Endothelial cell of umbilical vein (primary cell): ENCODE measurements at regions not wholly inside any gene's neighbourhood (a gene's known extent, or its start where the extent isn't known, plus 50 kb on each side); places are given as distances from the start of the nearest gene placed in this dataset.

Experiments used
- BruUV-seq: library from RNA; stranded (reverse); fragments of 400-500 nt; replicated peaks from 2 replicates; lab custom pipeline; 2021; lab: Mats Ljungman, UMichigan
- CTCF ChIA-PET: fragments of 300-600, 350-600 bp; sonication (Branson Sonifier 250); formaldehyde crosslinking; loops from one replicate; lab custom pipeline; 2021; ENCODE audit warnings: antibody characterized with exemption, inconsistent platforms; lab: Charles Lee
- POLR2A ChIA-PET: fragments of 300-600, 350-600 bp; sonication (Branson Sonifier 250); formaldehyde crosslinking; loops from one replicate; lab custom pipeline; 2021; ENCODE audit warnings: antibody characterized with exemption, inconsistent platforms; lab: Charles Lee
- DNase-seq: peaks from one replicate; pipeline ENCODE4 v3.0.0-alpha.2; 2011; ENCODE audit warnings: low read depth, low spot score
- FAIRE-seq: peaks from 2 replicates; lab custom pipeline; 2011; peaks lifted over from hg19 to GRCh38; lab: Jason Lieb, UNC
- H2AFZ ChIP-seq: 2 replicates; pipeline ENCODE4 v1.6.0; 2012; ENCODE audit warnings: low read depth, low read length, control low read depth, inconsistent platforms
- H3K27ac ChIP-seq: 2 replicates; pipeline ENCODE4 v1.5.1; 2011; ENCODE audit warnings: low read depth, mild to moderate bottlenecking, control low read depth, low read length, moderate library complexity; ENCODE audit not compliant: insufficient read depth
- H3K27me3 ChIP-seq, 2 experiments: 2 replicates each; pipeline versions ENCODE4 v1.6.0 to v1.6.1; 2011; ENCODE audit warnings: low read length in 2 of 2, mixed read lengths in 1 of 2; ENCODE audit not compliant: control insufficient read depth in 2 of 2, insufficient read depth in 2 of 2
- H3K36me3 ChIP-seq, 2 experiments: 2 replicates in 1 of 2; 3 replicates in 1 of 2; pipeline ENCODE4 v1.5.1; 2011; ENCODE audit warnings: low read length in 2 of 2, mild to moderate bottlenecking in 1 of 2, moderate library complexity in 1 of 2; ENCODE audit not compliant: control insufficient read depth in 2 of 2, insufficient read depth in 2 of 2; ENCODE audit errors: extremely low read depth in 1 of 2
- H3K4me1 ChIP-seq: 3 replicates; pipeline ENCODE4 v1.5.1; 2011; ENCODE audit warnings: mild to moderate bottlenecking, low read length; ENCODE audit not compliant: control insufficient read depth, insufficient read depth; ENCODE audit errors: extremely low read depth
- H3K4me2 ChIP-seq: 2 replicates; pipeline ENCODE4 v1.6.1; 2011; ENCODE audit warnings: low read length, control low read depth, mixed read lengths; ENCODE audit not compliant: insufficient read depth
- H3K4me3 ChIP-seq, 3 experiments: fragments of 200-600 bp in 1 of 3; sonication (generic), shearing (Covaris generic) in 1 of 3; replicated peaks in 1 of 3; 2 replicates each; pipeline ENCODE4 v1.5.1; 2011 to 2016; ENCODE audit warnings: control low read depth in 3 of 3, low read length in 3 of 3, mild to moderate bottlenecking in 2 of 3, inconsistent platforms in 1 of 3, low read depth in 1 of 3, moderate library complexity in 1 of 3; ENCODE audit not compliant: insufficient read depth in 1 of 3
- H3K79me2 ChIP-seq: 2 replicates; pipeline ENCODE4 v1.6.0; 2012; ENCODE audit warnings: low read length, inconsistent platforms; ENCODE audit not compliant: control insufficient read depth, insufficient read depth
- H3K9ac ChIP-seq: replicated peaks from 2 replicates; pipeline ENCODE3; 2011; ENCODE audit warnings: low read length, control low read depth; ENCODE audit not compliant: insufficient read depth; ENCODE audit errors: extremely low read depth
- H3K9me1 ChIP-seq: replicated peaks from 3 replicates; pipeline ENCODE4 v1.6.0; 2011; ENCODE audit warnings: mild to moderate bottlenecking, low read length; ENCODE audit not compliant: control insufficient read depth, insufficient read depth; ENCODE audit errors: extremely low read depth
- H3K9me3 ChIP-seq: replicated peaks from 2 replicates; pipeline ENCODE4 v1.5.1; 2012; ENCODE audit warnings: low read length, inconsistent platforms; ENCODE audit not compliant: control insufficient read depth, insufficient read depth
- H4K20me1 ChIP-seq: replicated peaks from 2 replicates; pipeline ENCODE3; 2011; ENCODE audit warnings: mild to moderate bottlenecking, low read length; ENCODE audit not compliant: control insufficient read depth, insufficient read depth; ENCODE audit errors: extremely low read depth
- EZH2 ChIP-seq: IDR thresholded peaks from 2 replicates; pipeline ENCODE4 v1.6.1; 2012; ENCODE audit warnings: borderline replicate concordance, low read depth, mild to moderate bottlenecking, moderate library complexity, low read length, inconsistent platforms; ENCODE audit not compliant: severe bottlenecking
- FOS ChIP-seq: IDR thresholded peaks from 2 replicates; pipeline ENCODE4 v1.6.1; 2011; ENCODE audit warnings: mild to moderate bottlenecking, low read length, moderate library complexity, borderline replicate concordance; ENCODE audit not compliant: insufficient read depth
- GATA2 ChIP-seq: IDR thresholded peaks from 2 replicates; pipeline ENCODE4 v1.7.0; 2011; ENCODE audit warnings: low read depth, mild to moderate bottlenecking, moderate library complexity, mixed read lengths, low read length; ENCODE audit not compliant: insufficient read length, insufficient read depth
- JUN ChIP-seq: IDR thresholded peaks from 2 replicates; pipeline ENCODE4 v1.6.1; 2011; ENCODE audit warnings: borderline replicate concordance, low read depth; ENCODE audit not compliant: insufficient read length, insufficient read depth
- MYC ChIP-seq: IDR thresholded peaks from one replicate; pipeline ENCODE4 v1.6.1; 2011; ENCODE audit warnings: mild to moderate bottlenecking, low read depth, low read length
- POLR2A ChIP-seq: IDR thresholded peaks from 2 replicates; pipeline ENCODE4 v1.6.1; 2012; ENCODE audit warnings: low read depth, mild to moderate bottlenecking, control low read depth, low read length
- POLR2AphosphoS5 ChIP-seq: IDR thresholded peaks from 2 replicates; pipeline ENCODE4 v1.6.1; 2012; ENCODE audit warnings: low read depth, mild to moderate bottlenecking, control low read depth, low read length, moderate library complexity; ENCODE audit not compliant: insufficient read depth
- dilution Hi-C: fragments of 300-500 bp; cut with MboI; formaldehyde crosslinking; loops from one replicate; pipeline ENCODE4 v1.15.0; 2019; ENCODE audit warnings: low sequenced_read_pairs; ENCODE audit not compliant: extremely low pct_ligation_motif_present
- intact Hi-C: fragments of 100-400 bp; cut with micrococcal nuclease; formaldehyde crosslinking; loops from one replicate; pipeline ENCODE4 v1.10.0; 2022
- TF ChIP-seq, protein P1 (sequence below): IDR thresholded peaks from 2 replicates; pipeline ENCODE4 v1.6.1; 2011; ENCODE audit not compliant: insufficient read depth, insufficient read length
- TF ChIP-seq, protein P2 (sequence below), 2 donors: IDR thresholded peaks; 1 replicate in 1 of 2; 2 replicates in 1 of 2; pipeline ENCODE4 v1.5.1; 2011; ENCODE audit warnings: low read length in 2 of 2, mild to moderate bottlenecking in 2 of 2, moderate library complexity in 2 of 2, control low read depth in 1 of 2, inconsistent platforms in 1 of 2, low read depth in 1 of 2; ENCODE audit not compliant: insufficient read depth in 1 of 2; ENCODE audit errors: extremely low read depth in 1 of 2

DNA sequence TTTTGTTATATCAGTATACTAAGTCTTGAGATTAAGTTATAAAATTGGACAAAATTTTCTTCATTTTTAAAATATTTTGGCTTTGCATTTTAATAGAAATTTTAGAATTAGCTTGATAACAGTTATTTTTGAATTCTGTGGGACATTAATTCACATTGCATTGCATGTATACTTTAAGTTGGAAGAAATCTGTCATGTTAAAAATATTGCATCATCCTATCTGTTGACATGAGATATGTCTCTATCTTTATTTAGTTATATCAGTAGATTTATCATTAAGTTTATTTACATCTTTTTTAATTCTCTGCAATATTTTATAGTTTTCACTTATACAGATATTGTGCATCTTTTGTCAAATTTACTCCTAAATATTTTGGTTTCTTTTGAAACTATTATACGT lies 904.6 kb upstream of the NR2F2 start:
- CTCF ChIA-PET, result no interaction called here

More for the DNA sequence above, 904.6 kb upstream of the NR2F2 start:
- POLR2A ChIA-PET, result no interaction called here
- dilution Hi-C loops (no loop called here), intact Hi-C loops (no loop called here)
- Histone ChIP-seq H3K4me3 (no peak overlapping the region), H3K36me3 (no peaks in the 10 kb centered on the region), H3K79me2 (no peaks in the 10 kb centered on the region), H3K9ac (no peak overlapping the region), H2AFZ (no peak overlapping the region), H3K27ac (no peak overlapping the region), H3K9me3 (no peaks in the 10 kb centered on the region), H3K9me1 (no peaks in the 10 kb centered on the region), H3K27me3 (no peaks in the 10 kb centered on the region), H4K20me1 (no peaks in the 10 kb centered on the region), H3K4me2 (no peak overlapping the region), H3K4me1 (no peaks in the 10 kb centered on the region)
- TF ChIP-seq FOS (no peak), EZH2 (no peak), POLR2A (no peak), JUN (no peak), POLR2AphosphoS5 (no peak), GATA2 (no peak), MYC (no peak)
- TF ChIP-seq, protein P1, sequence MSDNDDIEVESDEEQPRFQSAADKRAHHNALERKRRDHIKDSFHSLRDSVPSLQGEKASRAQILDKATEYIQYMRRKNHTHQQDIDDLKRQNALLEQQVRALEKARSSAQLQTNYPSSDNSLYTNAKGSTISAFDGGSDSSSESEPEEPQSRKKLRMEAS, result no peak
- TF ChIP-seq, protein P2, sequence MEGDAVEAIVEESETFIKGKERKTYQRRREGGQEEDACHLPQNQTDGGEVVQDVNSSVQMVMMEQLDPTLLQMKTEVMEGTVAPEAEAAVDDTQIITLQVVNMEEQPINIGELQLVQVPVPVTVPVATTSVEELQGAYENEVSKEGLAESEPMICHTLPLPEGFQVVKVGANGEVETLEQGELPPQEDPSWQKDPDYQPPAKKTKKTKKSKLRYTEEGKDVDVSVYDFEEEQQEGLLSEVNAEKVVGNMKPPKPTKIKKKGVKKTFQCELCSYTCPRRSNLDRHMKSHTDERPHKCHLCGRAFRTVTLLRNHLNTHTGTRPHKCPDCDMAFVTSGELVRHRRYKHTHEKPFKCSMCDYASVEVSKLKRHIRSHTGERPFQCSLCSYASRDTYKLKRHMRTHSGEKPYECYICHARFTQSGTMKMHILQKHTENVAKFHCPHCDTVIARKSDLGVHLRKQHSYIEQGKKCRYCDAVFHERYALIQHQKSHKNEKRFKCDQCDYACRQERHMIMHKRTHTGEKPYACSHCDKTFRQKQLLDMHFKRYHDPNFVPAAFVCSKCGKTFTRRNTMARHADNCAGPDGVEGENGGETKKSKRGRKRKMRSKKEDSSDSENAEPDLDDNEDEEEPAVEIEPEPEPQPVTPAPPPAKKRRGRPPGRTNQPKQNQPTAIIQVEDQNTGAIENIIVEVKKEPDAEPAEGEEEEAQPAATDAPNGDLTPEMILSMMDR (IDR thresholded peaks at IDR 0.05; ENCODE audit: extremely low read depth in 1 of 2, insufficient read depth in 1 of 2, low read depth in 1 of 2, low read length in 2 of 2), result no peak
- no peak for FAIRE-seq
- no peak for DNase-seq
- BruUV-seq, result no TSS peak
